Liver (tissue), 8 donors: ENCODE measurements at regions not wholly inside any gene's neighbourhood (a gene's known extent, or its start where the extent isn't known, plus 50 kb on each side); places are given as distances from the start of the nearest gene placed in this dataset.

Experiments used
- DNase-seq: peaks from one replicate; pipeline ENCODE4 v3.0.0-alpha.2; 2017; ENCODE audit warnings: low spot score
- H3K27ac ChIP-seq, 2 donors: one replicate each; pipeline ENCODE4 v1.7.0; 2013; ENCODE audit warnings: inconsistent platforms in 2 of 2, low read length in 2 of 2, control low read depth in 1 of 2, low read depth in 1 of 2, mild to moderate bottlenecking in 1 of 2
- H3K27me3 ChIP-seq, 4 donors: one replicate each; pipeline versions ENCODE4 v1.6.1 to v1.7.0; 2013; ENCODE audit warnings: low read length in 3 of 4, inconsistent platforms in 1 of 4, mild to moderate bottlenecking in 1 of 4, moderate library complexity in 1 of 4; ENCODE audit not compliant: control insufficient read depth in 4 of 4, insufficient read depth in 4 of 4
- H3K36me3 ChIP-seq, 4 donors: one replicate each; pipeline versions ENCODE4 v1.6.1 to v1.7.0; 2013; ENCODE audit warnings: low read length in 3 of 4, mild to moderate bottlenecking in 3 of 4, low read depth in 1 of 4, moderate library complexity in 1 of 4; ENCODE audit not compliant: control insufficient read depth in 4 of 4, insufficient read depth in 3 of 4
- H3K4me1 ChIP-seq, 4 donors: one replicate each; pipeline versions ENCODE4 v1.6.1 to v1.7.0; 2013; ENCODE audit warnings: low read length in 3 of 4, mild to moderate bottlenecking in 3 of 4, moderate library complexity in 1 of 4; ENCODE audit not compliant: control insufficient read depth in 4 of 4, insufficient read depth in 4 of 4
- H3K4me3 ChIP-seq, 3 donors: one replicate each; pipeline versions ENCODE4 v1.6.1 to v1.7.0; 2013; ENCODE audit warnings: low read length in 3 of 3, control low read depth in 1 of 3, low read depth in 1 of 3, mild to moderate bottlenecking in 1 of 3
- H3K9ac ChIP-seq, 2 donors: one replicate each; pipeline ENCODE4 v1.7.0; 2013; ENCODE audit warnings: low read length in 2 of 2, mild to moderate bottlenecking in 2 of 2, moderate library complexity in 2 of 2, control low read depth in 1 of 2, low read depth in 1 of 2
- H3K9me3 ChIP-seq, 4 donors: one replicate each; pipeline versions ENCODE4 v1.6.1 to v1.7.0; 2013; ENCODE audit warnings: low read length in 3 of 4; ENCODE audit not compliant: control insufficient read depth in 4 of 4
- CTCF ChIP-seq: fragments of 150-350 bp; IDR thresholded peaks from 2 replicates; pipeline ENCODE4 v1.5.1; 2017; ENCODE audit warnings: improper control_type of control experiment, low read depth, low read length; ENCODE audit not compliant: missing input control
- FOXA1 ChIP-seq: IDR thresholded peaks from 2 replicates; pipeline ENCODE4 v1.6.1; 2016; ENCODE audit warnings: antibody characterized with exemption
- HNF4A ChIP-seq, 2 donors: conservative IDR thresholded peaks; 2 replicates each; pipeline ENCODE4 v1.6.1; 2016; ENCODE audit warnings: antibody characterized with exemption in 2 of 2, mild to moderate bottlenecking in 2 of 2
- HNF4G ChIP-seq: IDR thresholded peaks from 2 replicates; pipeline ENCODE4 v1.6.1; 2016; ENCODE audit warnings: antibody characterized with exemption
- JUND ChIP-seq, 2 donors: IDR thresholded peaks; 2 replicates each; pipeline ENCODE4 v1.6.1; 2016; ENCODE audit warnings: antibody characterized with exemption in 2 of 2
- MAX ChIP-seq: IDR thresholded peaks from 2 replicates; pipeline ENCODE4 v1.6.1; 2016; ENCODE audit warnings: antibody characterized with exemption
- NR2F2 ChIP-seq: IDR thresholded peaks from 2 replicates; pipeline ENCODE4 v1.6.1; 2016; ENCODE audit warnings: antibody characterized with exemption
- SP1 ChIP-seq: IDR thresholded peaks from 2 replicates; pipeline ENCODE4 v1.6.1; 2018; ENCODE audit warnings: antibody characterized with exemption, mild to moderate bottlenecking
- TAF1 ChIP-seq: conservative IDR thresholded peaks from 2 replicates; pipeline ENCODE4 v1.6.1; 2016; ENCODE audit warnings: antibody characterized with exemption, mild to moderate bottlenecking
- WGBS: extraction: QIAGEN DNeasy Blood & Tissue Kit; methylation state at CpG from one replicate; pipeline ENCODE4 v1.1.7; 2013; 5-methylcytosine and 5-hydroxymethylcytosine counted together
- TF ChIP-seq, protein P1 (sequence below): IDR thresholded peaks from 2 replicates; pipeline ENCODE4 v1.6.1; 2016; ENCODE audit warnings: antibody characterized with exemption
- TF ChIP-seq, protein P2 (sequence below): IDR thresholded peaks from 2 replicates; pipeline ENCODE4 v1.6.1; 2016; ENCODE audit warnings: antibody characterized with exemption
- donor health status: healthy.
- donor health status: healthy.
- donor health status: healthy.
- donor health status: healthy.
- donor health status: healthy.

DNA sequence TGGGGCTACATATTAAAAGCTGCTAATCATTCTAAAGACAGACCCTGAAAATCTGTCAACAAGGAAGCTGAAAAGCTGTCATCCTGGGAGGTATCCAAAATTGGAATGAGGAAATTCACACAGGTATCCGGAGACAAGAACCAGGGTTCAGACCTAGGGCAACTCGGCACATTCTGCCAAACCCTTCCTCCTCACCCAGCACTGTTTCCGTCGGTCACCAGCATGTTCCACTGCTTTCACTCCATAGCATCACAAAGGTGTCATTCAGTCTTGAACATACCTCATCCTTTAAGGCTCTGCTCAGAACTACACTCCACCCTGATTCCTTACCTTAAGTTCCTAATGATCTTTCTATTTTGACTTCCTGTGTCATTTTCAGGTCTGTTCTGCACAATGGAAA, 153.1 kb upstream of the RASA1 start:
- Histone ChIP-seq H3K4me3 (no peak overlapping the region), H3K9me3 (no peaks in the 10 kb centered on the region), H3K36me3 (no peaks in the 10 kb centered on the region), H3K27me3 (no peaks in the 10 kb centered on the region), H3K9ac (no peak overlapping the region), H3K4me1 (no peaks in the 10 kb centered on the region), H3K27ac (no peak overlapping the region)
- 83% methylated on average over 4 of the region's 4 CpGs for WGBS
- TF ChIP-seq NR2F2 (no peak), MAX (no peak), SP1 (no peak), HNF4A (conservative IDR thresholded peaks at IDR 0.05) (no peak), TAF1 (no peak), JUND (IDR thresholded peaks at IDR 0.05) (no peak), FOXA1 (no peak), CTCF (no peak), HNF4G (no peak)
- TF ChIP-seq, protein P1, sequence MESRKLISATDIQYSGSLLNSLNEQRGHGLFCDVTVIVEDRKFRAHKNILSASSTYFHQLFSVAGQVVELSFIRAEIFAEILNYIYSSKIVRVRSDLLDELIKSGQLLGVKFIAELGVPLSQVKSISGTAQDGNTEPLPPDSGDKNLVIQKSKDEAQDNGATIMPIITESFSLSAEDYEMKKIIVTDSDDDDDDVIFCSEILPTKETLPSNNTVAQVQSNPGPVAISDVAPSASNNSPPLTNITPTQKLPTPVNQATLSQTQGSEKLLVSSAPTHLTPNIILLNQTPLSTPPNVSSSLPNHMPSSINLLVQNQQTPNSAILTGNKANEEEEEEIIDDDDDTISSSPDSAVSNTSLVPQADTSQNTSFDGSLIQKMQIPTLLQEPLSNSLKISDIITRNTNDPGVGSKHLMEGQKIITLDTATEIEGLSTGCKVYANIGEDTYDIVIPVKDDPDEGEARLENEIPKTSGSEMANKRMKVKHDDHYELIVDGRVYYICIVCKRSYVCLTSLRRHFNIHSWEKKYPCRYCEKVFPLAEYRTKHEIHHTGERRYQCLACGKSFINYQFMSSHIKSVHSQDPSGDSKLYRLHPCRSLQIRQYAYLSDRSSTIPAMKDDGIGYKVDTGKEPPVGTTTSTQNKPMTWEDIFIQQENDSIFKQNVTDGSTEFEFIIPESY: no peak
- TF ChIP-seq, protein P2, sequence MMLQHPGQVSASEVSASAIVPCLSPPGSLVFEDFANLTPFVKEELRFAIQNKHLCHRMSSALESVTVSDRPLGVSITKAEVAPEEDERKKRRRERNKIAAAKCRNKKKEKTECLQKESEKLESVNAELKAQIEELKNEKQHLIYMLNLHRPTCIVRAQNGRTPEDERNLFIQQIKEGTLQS: no peak
- DNase-seq: no peak

DNA sequence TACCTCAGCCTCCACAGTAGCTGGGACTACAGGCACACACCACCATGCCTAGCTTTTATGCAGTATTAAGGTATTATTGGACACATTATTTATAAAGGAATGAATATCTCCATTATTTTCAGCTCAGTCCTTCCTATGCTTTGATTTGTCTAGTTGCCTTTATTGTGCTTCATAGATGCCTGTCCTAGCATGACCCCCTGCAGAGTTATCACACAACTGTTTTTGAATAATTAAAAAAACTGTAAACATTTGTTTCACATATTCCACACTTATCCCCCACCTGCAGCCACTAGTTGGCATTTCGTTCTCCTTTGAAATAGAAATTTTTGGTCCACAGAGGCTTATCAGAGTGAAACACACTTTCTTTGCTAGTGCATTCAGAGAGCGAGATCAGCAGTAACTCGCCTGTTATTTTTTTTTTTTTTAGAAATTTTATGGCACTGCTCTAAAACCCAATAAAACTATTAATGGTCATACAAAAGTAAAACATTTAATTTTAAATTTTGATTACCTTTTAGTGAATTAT, 151.8 kb upstream of the RASA1 start:
- TF ChIP-seq NR2F2 (no peak), JUND (IDR thresholded peaks at IDR 0.05) (no peak), CTCF (no peak)
- Histone ChIP-seq H3K27me3 (peaks cover 0 to 4% (median 0%) of the 10 kb centered on the region in 4 donors), H3K9ac (no peak overlapping the region), H3K36me3 (no peaks in the 10 kb centered on the region), H3K4me1 (no peaks in the 10 kb centered on the region), H3K9me3 (no peaks in the 10 kb centered on the region), H3K4me3 (no peak overlapping the region), H3K27ac (no peak overlapping the region)
- DNase-seq: no peak
- 63% methylated on average over 3 of the region's 3 CpGs for WGBS
